GM12875 (cell line): ENCODE measurements at regions not wholly inside any gene's neighbourhood (a gene's known extent, or its start where the extent isn't known, plus 50 kb on each side); places are given as distances from the start of the nearest gene placed in this dataset.

ENCODE experiments used
- H3K4me3 ChIP-seq: one replicate; pipeline ENCODE4 v1.5.1; 2011; ENCODE audit warnings: low read depth, low read length, control low read depth
- TF ChIP-seq, protein P1 (sequence below): IDR thresholded peaks from 2 replicates; pipeline ENCODE4 v1.5.1; 2011; ENCODE audit warnings: low read depth, mild to moderate bottlenecking, control low read depth, inconsistent platforms, low read length, moderate library complexity, borderline replicate concordance; ENCODE audit not compliant: insufficient read depth

DNA sequence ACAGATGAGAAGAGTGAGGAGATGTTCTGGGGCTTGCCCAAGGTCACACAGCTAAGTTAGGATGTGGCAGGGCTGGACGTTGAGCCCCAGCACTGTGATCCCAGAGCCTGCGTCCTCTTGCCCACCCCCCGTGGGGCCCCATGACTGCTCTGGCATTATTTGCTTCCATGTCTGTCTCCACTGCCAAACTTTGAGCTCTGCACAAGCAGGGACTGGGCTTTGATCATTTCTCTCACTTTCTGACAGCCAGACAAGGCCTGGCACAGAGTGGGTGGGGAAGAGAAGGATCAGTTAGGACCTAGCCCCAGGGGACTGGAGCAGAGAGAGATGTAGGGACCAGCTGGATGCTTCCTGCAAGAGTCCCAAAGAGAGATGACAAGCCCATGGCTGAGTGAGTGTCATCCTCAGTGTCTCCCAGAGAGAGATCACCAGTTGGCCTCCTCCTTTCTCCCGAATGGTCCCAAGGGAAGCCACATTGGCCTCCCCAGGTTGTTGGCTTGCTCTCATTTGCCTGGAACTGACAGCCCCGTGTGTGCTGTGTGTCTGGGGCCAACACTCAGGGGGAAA lies 126.7 kb upstream of the PWP1 start:
- no peak overlapping the region for H3K4me3 ChIP-seq
- TF ChIP-seq, protein P1, sequence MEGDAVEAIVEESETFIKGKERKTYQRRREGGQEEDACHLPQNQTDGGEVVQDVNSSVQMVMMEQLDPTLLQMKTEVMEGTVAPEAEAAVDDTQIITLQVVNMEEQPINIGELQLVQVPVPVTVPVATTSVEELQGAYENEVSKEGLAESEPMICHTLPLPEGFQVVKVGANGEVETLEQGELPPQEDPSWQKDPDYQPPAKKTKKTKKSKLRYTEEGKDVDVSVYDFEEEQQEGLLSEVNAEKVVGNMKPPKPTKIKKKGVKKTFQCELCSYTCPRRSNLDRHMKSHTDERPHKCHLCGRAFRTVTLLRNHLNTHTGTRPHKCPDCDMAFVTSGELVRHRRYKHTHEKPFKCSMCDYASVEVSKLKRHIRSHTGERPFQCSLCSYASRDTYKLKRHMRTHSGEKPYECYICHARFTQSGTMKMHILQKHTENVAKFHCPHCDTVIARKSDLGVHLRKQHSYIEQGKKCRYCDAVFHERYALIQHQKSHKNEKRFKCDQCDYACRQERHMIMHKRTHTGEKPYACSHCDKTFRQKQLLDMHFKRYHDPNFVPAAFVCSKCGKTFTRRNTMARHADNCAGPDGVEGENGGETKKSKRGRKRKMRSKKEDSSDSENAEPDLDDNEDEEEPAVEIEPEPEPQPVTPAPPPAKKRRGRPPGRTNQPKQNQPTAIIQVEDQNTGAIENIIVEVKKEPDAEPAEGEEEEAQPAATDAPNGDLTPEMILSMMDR = no peak

DNA sequence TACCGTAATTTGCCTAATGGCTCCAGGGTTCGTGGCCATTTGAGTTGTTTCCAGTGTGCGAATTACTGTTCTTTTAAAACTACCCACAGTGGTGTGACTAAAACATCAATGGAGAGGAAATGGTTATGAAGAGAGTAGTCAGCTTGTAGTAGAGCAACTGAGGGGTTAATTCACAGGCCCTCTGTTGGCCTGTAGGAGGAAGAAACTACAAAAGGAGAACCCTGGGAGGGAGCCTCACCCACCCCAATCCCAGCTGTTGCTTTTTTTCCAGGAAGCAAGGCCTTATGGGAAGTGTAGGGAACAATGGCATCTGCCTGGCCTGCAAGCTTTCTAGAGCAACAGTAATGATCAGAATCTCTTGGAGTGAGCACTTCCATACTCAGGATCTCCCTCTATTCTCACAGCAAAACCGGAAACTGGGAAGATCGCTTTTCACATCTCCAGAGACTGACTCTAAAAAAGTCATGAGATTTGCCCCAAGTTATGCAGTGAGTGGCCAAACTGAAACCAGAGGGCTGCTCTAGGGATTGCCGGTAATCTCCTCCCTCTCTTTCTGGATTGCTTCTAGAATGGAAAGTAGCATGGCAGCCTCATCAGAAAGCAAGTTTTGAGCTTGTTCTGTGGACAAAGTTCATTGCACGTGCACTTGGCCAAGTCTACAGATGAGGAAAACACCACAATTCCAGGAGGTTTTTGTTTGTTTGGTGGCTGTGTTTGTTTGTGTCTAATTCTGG lies 125.3 kb upstream of the PWP1 start:
- no peak overlapping the region for H3K4me3 ChIP-seq
- TF ChIP-seq, protein P1 = no peak

DNA sequence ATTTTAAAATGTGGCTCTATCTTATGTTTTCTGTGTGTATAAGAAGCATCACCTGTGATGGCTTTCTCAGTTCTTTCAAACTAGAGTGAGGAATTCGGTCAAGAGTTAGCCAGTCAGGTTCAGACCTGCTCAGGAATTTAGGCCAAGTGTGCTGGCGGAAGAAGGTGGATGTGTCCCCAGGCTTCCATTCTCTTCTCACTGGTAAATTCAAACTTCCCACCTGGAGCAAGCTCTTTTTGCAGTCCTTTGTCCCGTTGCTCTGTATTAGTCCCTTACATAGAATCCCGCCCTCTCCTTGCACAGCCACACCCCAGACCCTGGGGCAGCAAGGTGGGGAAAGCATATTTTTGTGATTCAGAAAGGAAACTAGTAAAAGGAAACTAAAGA lies 124.7 kb upstream of the PWP1 start:
- TF ChIP-seq, protein P1 = no peak
- no peak overlapping the region for H3K4me3 ChIP-seq

DNA sequence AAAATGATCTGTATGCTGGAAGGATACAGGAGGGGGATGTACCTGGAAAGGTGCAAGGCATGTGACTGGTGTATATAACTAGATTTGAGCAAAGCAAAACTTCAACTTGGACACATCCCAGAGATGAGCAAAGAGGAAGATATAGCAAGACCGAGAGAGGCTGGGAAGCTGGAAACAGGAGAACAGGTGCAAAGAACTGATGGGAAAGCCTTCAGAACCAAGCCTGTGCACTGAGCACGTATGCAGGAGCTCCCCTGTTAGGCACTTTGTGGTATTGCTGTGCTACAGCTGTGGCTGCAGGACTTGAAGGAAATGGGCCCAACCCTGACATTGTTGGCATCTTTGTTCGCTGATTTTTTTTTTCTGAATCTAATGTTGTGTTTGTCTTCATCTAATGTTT lies 120.7 kb upstream of the PWP1 start:
- TF ChIP-seq, protein P1 = peak; percentile 52
- no peak overlapping the region for H3K4me3 ChIP-seq

DNA sequence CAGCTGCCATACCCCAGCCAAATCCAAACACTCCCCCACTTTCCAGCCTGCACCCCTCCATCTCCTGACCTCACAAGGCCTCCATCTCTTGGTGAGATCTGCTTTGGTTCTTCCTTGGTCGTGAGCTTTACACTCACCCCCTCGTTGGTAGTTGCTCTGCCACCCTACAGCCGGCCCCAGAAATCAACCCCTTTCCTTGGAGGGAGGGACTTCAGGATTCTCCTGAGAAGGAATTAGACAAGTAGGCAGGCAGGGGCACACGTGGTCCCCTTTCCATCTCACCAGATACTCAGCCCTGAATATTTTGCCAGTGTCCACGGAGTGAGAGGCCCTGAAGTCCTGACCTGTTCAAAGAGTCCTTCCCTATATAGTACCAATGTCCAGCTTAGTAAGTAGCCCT lies 120.0 kb upstream of the PWP1 start:
- no peak overlapping the region for H3K4me3 ChIP-seq
- TF ChIP-seq, protein P1 = no peak

DNA sequence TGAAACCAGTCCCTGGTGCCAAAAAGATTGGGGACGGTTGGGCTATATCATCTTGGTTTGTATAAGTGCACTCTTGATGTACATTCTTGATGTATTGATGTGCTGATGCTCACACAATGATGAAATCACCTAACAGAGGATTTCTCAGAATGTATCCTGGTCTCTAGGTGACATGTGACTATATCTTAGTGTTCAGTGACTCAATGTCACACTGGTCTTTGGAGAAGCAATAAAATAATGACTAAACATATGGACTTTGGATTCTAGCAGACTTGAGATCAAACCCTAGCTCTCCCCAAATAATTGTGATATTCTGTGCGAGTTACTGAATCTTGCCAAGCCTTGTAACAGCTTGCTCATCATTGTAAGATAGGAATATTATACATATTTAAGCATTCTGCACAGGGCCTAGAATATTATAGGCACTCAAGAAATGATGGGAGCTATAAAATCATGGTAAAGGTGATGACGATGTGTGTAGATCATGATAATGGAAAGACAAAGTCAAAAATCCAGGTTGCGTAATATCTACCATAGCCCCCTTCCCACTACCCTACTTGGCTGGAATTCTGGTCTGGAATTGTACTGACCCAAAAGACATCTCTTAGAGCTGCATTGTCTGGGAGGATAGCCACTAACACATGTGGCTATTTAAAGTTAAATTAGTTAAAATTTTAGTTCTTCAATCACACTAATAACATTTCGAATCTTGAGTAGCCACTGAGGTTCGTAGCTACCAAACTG lies 117.6 kb upstream of the PWP1 start:
- TF ChIP-seq, protein P1 = no peak
- H3K4me3 ChIP-seq = no peak overlapping the region
